ENCODE measurements at regions not wholly inside any gene's neighbourhood (a gene's known extent, or its start where the extent isn't known, plus 50 kb on each side); places are given as distances from the start of the nearest gene placed in this dataset.
"Not testable (repeated sequence)": the region's sequence is repeated elsewhere in the genome, so short reads cannot be mapped to it uniquely, and the experiment has no call there.

- no peaks in the 10 kb centered on the region for H3K27me3 Mint-ChIP-seq
- H3K4me1 Mint-ChIP-seq, result no peaks in the 10 kb centered on the region
- H3K27ac Mint-ChIP-seq, result no peak overlapping the region
- H3K9me3 Mint-ChIP-seq, result no peaks in the 10 kb centered on the region
- H3K36me3 Mint-ChIP-seq, result no peaks in the 10 kb centered on the region
- H3K4me3 Mint-ChIP-seq, result no peak overlapping the region
- no peak for ATAC-seq
Measured at GRCh38 chr5:164481270-164481669, 975.9 kb downstream of the MAT2B start.

- H3K4me3 Mint-ChIP-seq, result no peak overlapping the region
- H3K27me3 Mint-ChIP-seq, result no peaks in the 10 kb centered on the region
- H3K9me3 Mint-ChIP-seq, result no peaks in the 10 kb centered on the region
- H3K27ac Mint-ChIP-seq, result no peak overlapping the region
- no peaks in the 10 kb centered on the region for H3K36me3 Mint-ChIP-seq
- no peak for ATAC-seq
- no peaks in the 10 kb centered on the region for H3K4me1 Mint-ChIP-seq
Measured at GRCh38 chr5:164482351-164482750, 976.9 kb downstream of the MAT2B start.

GRCh38 chr5:164484948-164485347 is 979.5 kb downstream of the MAT2B start:
- no peak for ATAC-seq
- H3K36me3 Mint-ChIP-seq, result no peaks in the 10 kb centered on the region
- no peak overlapping the region for H3K27ac Mint-ChIP-seq
- no peaks in the 10 kb centered on the region for H3K9me3 Mint-ChIP-seq
- no peaks in the 10 kb centered on the region for H3K4me1 Mint-ChIP-seq
- H3K4me3 Mint-ChIP-seq, result no peak overlapping the region
- H3K27me3 Mint-ChIP-seq, result no peaks in the 10 kb centered on the region

GRCh38 chr5:164487939-164488338 is 982.5 kb downstream of the MAT2B start:
- no peaks in the 10 kb centered on the region for H3K36me3 Mint-ChIP-seq
- no peaks in the 10 kb centered on the region for H3K27me3 Mint-ChIP-seq
- H3K4me1 Mint-ChIP-seq, result no peaks in the 10 kb centered on the region
- H3K27ac Mint-ChIP-seq, result no peak overlapping the region
- no peak for ATAC-seq
- no peaks in the 10 kb centered on the region for H3K9me3 Mint-ChIP-seq
- H3K4me3 Mint-ChIP-seq, result no peak overlapping the region

- Mint-ChIP-seq H3K36me3 (no peaks in the 10 kb centered on the region), H3K27me3 (no peaks in the 10 kb centered on the region), H3K4me3 (no peak overlapping the region), H3K27ac (no peak overlapping the region), H3K9me3 (no peaks in the 10 kb centered on the region), H3K4me1 (no peaks in the 10 kb centered on the region)
- ATAC-seq, result no peak
Measured at GRCh38 chr5:164497311-164498064, 992.1 kb downstream of the MAT2B start.

- Mint-ChIP-seq H3K4me3 (no peak overlapping the region), H3K36me3 (no peaks in the 10 kb centered on the region), H3K27ac (no peak overlapping the region), H3K4me1 (no peaks in the 10 kb centered on the region), H3K9me3 (no peaks in the 10 kb centered on the region), H3K27me3 (no peaks in the 10 kb centered on the region)
- ATAC-seq, result no peak
Measured at GRCh38 chr5:164498438-164498837, 993.0 kb downstream of the MAT2B start.

GRCh38 chr5:164500856-164501255 is 995.4 kb downstream of the MAT2B start:
- H3K4me3 Mint-ChIP-seq, result no peak overlapping the region
- peaks cover 4% of the 10 kb centered on the region for H3K27me3 Mint-ChIP-seq

GRCh38 chr5:164501344-164501743 is 995.9 kb downstream of the MAT2B start:
- no peaks in the 10 kb centered on the region for H3K9me3 Mint-ChIP-seq
- H3K36me3 Mint-ChIP-seq, result no peaks in the 10 kb centered on the region
- no peak overlapping the region for H3K27ac Mint-ChIP-seq
- peaks cover 9% of the 10 kb centered on the region for H3K27me3 Mint-ChIP-seq
- H3K4me3 Mint-ChIP-seq, result no peak overlapping the region
- no peak for ATAC-seq
- peaks cover 9% of the 10 kb centered on the region for H3K4me1 Mint-ChIP-seq

More at GRCh38 chr5:164500856-164501255, 995.4 kb downstream of the MAT2B start:
- no peaks in the 10 kb centered on the region for H3K36me3 Mint-ChIP-seq
- no peaks in the 10 kb centered on the region for H3K9me3 Mint-ChIP-seq
- no peak overlapping the region for H3K27ac Mint-ChIP-seq
- no peak for ATAC-seq
- H3K4me1 Mint-ChIP-seq, result peaks cover 9% of the 10 kb centered on the region

GRCh38 chr5:164504141-164504772 is 998.8 kb downstream of the MAT2B start:
- H3K4me1 Mint-ChIP-seq, result peaks cover 9% of the 10 kb centered on the region
- no peak for ATAC-seq
- peaks cover 19% of the 10 kb centered on the region for H3K27me3 Mint-ChIP-seq
- no peak overlapping the region for H3K27ac Mint-ChIP-seq
- H3K4me3 Mint-ChIP-seq, result no peak overlapping the region
- H3K9me3 Mint-ChIP-seq, result no peaks in the 10 kb centered on the region
- no peaks in the 10 kb centered on the region for H3K36me3 Mint-ChIP-seq

GRCh38 chr5:164505791-164506190 is 1000.4 kb downstream of the MAT2B start:
- Mint-ChIP-seq H3K27ac (no peak overlapping the region), H3K4me3 (no peak overlapping the region), H3K4me1 (peaks cover 9% of the 10 kb centered on the region)

GRCh38 chr5:164518067-164518740 is 1012.8 kb downstream of the MAT2B start:
- Mint-ChIP-seq H3K4me1 (no peaks in the 10 kb centered on the region), H3K27me3 (peaks cover 4% of the 10 kb centered on the region), H3K4me3 (no peak overlapping the region), H3K36me3 (no peaks in the 10 kb centered on the region), H3K9me3 (no peaks in the 10 kb centered on the region), H3K27ac (no peak overlapping the region)
- ATAC-seq, result no peak

More at GRCh38 chr5:164505791-164506190, 1000.4 kb downstream of the MAT2B start:
- ATAC-seq, result no peak
- H3K9me3 Mint-ChIP-seq, result no peaks in the 10 kb centered on the region
- H3K36me3 Mint-ChIP-seq, result no peaks in the 10 kb centered on the region
- peaks cover 19% of the 10 kb centered on the region for H3K27me3 Mint-ChIP-seq

- no peak overlapping the region for H3K4me3 Mint-ChIP-seq
- no peaks in the 10 kb centered on the region for H3K36me3 Mint-ChIP-seq
- no peaks in the 10 kb centered on the region for H3K27me3 Mint-ChIP-seq
- H3K4me1 Mint-ChIP-seq, result no peaks in the 10 kb centered on the region
- H3K9me3 Mint-ChIP-seq, result no peaks in the 10 kb centered on the region
- H3K27ac Mint-ChIP-seq, result no peak overlapping the region
- ATAC-seq, result no peak
Measured at GRCh38 chr5:164518741-164519080, 1013.3 kb downstream of the MAT2B start.

- no peak for ATAC-seq
- H3K27ac Mint-ChIP-seq, result no peak overlapping the region
- H3K36me3 Mint-ChIP-seq, result no peaks in the 10 kb centered on the region
- no peak overlapping the region for H3K4me3 Mint-ChIP-seq
- H3K9me3 Mint-ChIP-seq, result no peaks in the 10 kb centered on the region
- no peaks in the 10 kb centered on the region for H3K4me1 Mint-ChIP-seq
- H3K27me3 Mint-ChIP-seq, result peaks cover 9% of the 10 kb centered on the region
Measured at GRCh38 chr5:164532235-164532900, 1026.9 kb downstream of the MAT2B start.

GRCh38 chr5:164533426-164533825 is 1028.0 kb downstream of the MAT2B start:
- not testable (repeated sequence) for H3K4me1 Mint-ChIP-seq, H3K9me3 Mint-ChIP-seq, H3K27me3 Mint-ChIP-seq, H3K36me3 Mint-ChIP-seq, H3K4me3 Mint-ChIP-seq, H3K27ac Mint-ChIP-seq, ATAC-seq

GRCh38 chr5:164540174-164540573 is 1034.8 kb downstream of the MAT2B start:
- peaks cover 2% of the 10 kb centered on the region for H3K9me3 Mint-ChIP-seq
- H3K4me1 Mint-ChIP-seq, result no peaks in the 10 kb centered on the region
- ATAC-seq, result no peak
- no peak overlapping the region for H3K27ac Mint-ChIP-seq
- no peak overlapping the region for H3K4me3 Mint-ChIP-seq
- H3K36me3 Mint-ChIP-seq, result no peaks in the 10 kb centered on the region
- no peaks in the 10 kb centered on the region for H3K27me3 Mint-ChIP-seq
